OCI-LY7 (cell line): ENCODE measurements at regions not wholly inside any gene's neighbourhood (a gene's known extent, or its start where the extent isn't known, plus 50 kb on each side); places are given as distances from the start of the nearest gene placed in this dataset.

Experiments
- BruUV-seq: library from RNA; stranded (reverse); fragments of 400-500 nt; replicated peaks from 2 replicates; lab custom pipeline; 2021; lab: Mats Ljungman, UMichigan
- CTCF ChIA-PET: fragments of 300-600 bp; sonication (Branson Sonifier 250); formaldehyde crosslinking; loops from one replicate; lab custom pipeline; 2022; ENCODE audit warnings: antibody characterized with exemption; ENCODE audit not compliant: unreplicated experiment; lab: Charles Lee
- POLR2A ChIA-PET: fragments of 300-600 bp; sonication (Branson Sonifier 250); formaldehyde crosslinking; loops from one replicate; lab custom pipeline; 2022; ENCODE audit warnings: antibody characterized with exemption; lab: Charles Lee
- DNase-seq: peaks from one replicate; pipeline ENCODE4 v3.0.0-alpha.2; 2015; ENCODE audit warnings: low spot score
- H2AFZ ChIP-seq: fragments of 200-600 bp; sonication (generic), shearing (Covaris generic); 2 replicates; pipeline ENCODE4 v1.6.1; 2014; ENCODE audit warnings: mild to moderate bottlenecking, antibody characterized with exemption, low read length, moderate library complexity
- H3K27ac ChIP-seq: fragments of 200-600 bp; sonication (generic); 2 replicates; pipeline ENCODE4 v1.5.1; 2014; ENCODE audit warnings: mixed run types, low read depth, mild to moderate bottlenecking, moderate library complexity, low read length, inconsistent platforms; ENCODE audit not compliant: poor library complexity, severe bottlenecking
- H3K36me3 ChIP-seq: fragments of 200-600 bp; sonication (generic); 2 replicates; pipeline ENCODE4 v1.6.1; 2014; ENCODE audit warnings: mild to moderate bottlenecking, antibody characterized with exemption, low read length, moderate library complexity, mixed read lengths; ENCODE audit not compliant: insufficient read depth
- H3K4me1 ChIP-seq: fragments of 200-600 bp; sonication (generic); 2 replicates; pipeline ENCODE4 v1.5.1; 2014; ENCODE audit warnings: mild to moderate bottlenecking, low read length; ENCODE audit not compliant: insufficient read depth, poor library complexity, severe bottlenecking
- H3K4me2 ChIP-seq: fragments of 200-600 bp; sonication (generic); 2 replicates; pipeline ENCODE4 v1.6.1; 2014; ENCODE audit warnings: mild to moderate bottlenecking, low read length
- H3K4me3 ChIP-seq: fragments of 200-600 bp; sonication (generic); 2 replicates; pipeline ENCODE4 v1.5.1; 2014; ENCODE audit warnings: mild to moderate bottlenecking, low read depth, low read length; ENCODE audit not compliant: poor library complexity, severe bottlenecking
- H3K79me2 ChIP-seq: fragments of 200-600 bp; sonication (generic); 2 replicates; pipeline ENCODE4 v1.6.1; 2016; ENCODE audit warnings: low read depth, mild to moderate bottlenecking, low read length, moderate library complexity, mixed read lengths; ENCODE audit not compliant: insufficient read depth
- H3K9me2 ChIP-seq: fragments of 200-600 bp; sonication (generic); 2 replicates; pipeline ENCODE4 v1.6.1; 2016; ENCODE audit warnings: mild to moderate bottlenecking, low read length, mixed read lengths; ENCODE audit not compliant: insufficient read depth
- H3K9me3 ChIP-seq: fragments of 200-600 bp; sonication (generic); 2 replicates; pipeline ENCODE4 v1.6.1; 2014; ENCODE audit warnings: mild to moderate bottlenecking, mixed run types, low read length, mixed read lengths
- H4K20me1 ChIP-seq: fragments of 200-600 bp; sonication (generic); 2 replicates; pipeline ENCODE4 v1.6.1; 2014; ENCODE audit warnings: mild to moderate bottlenecking, antibody characterized with exemption, low read length, moderate library complexity, mixed read lengths; ENCODE audit not compliant: insufficient read depth
- EZH2phosphoT487 ChIP-seq: fragments of 200-600 bp; sonication (generic); IDR thresholded peaks from 2 replicates; pipeline ENCODE4 v1.6.1; 2018; ENCODE audit warnings: low read depth, borderline replicate concordance, mild to moderate bottlenecking, mixed run types, antibody characterized with exemption, low read length, moderate library complexity, mixed read lengths
- intact Hi-C: fragments of 100-400 bp; cut with micrococcal nuclease; formaldehyde crosslinking; loops from one replicate; pipeline ENCODE4 v1.10.0; 2022; ENCODE audit not compliant: unreplicated experiment
- TF ChIP-seq, protein P1 (sequence below): fragments of 200-600 bp; sonication (generic); conservative IDR thresholded peaks from 2 replicates; pipeline ENCODE4 v1.5.1; 2014; ENCODE audit warnings: mild to moderate bottlenecking, antibody characterized with exemption, low read length, moderate library complexity, mixed read lengths

DNA sequence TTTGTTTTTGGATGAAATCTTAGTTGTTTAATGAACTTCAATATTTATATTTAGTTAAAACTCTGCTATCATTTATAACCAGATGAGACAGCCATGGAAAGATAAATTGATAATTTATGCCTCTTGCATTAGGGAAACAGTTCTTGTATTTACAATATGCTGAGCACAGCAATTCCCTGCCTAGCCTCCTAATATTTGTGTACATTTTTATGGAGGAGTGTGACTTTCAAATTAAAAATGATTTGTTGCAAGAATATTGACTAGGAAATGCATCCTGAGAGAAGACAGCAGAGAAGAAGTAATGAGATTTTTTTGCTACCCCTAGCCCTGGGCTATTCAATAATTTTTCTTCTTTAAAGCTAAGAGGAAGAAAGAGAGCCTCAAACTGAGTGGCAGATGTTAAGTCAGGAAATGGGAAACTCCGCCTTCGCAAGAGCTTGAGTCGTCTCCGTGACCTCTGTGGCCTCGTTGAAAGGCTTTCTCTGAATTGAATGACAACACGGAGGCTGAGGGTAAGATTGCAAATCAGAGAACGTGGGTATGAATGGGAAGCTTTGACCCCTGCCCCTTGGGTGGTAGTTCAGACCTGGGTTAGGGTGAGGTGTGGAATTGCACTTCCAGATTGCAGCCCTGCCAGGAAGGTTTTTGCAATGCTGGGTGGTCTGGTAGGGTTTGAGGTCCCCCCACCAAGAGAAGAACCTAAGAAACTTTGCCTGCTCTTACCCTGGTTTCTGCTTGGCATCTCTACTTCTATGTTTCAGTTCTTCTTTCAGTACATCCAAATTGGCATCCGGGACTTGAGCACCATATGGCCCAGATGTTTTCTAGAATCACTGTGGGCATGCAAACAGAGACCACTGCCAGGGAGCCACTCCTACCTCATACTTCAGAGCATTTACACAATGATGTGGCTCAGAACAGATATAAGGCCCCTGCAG, 210.3 kb upstream of the RBMS1 start:
- Histone ChIP-seq H3K9me2 (no peaks in the 10 kb centered on the region), H3K4me2 (peak overlapping the region; percentile 67), H3K4me3 (peak overlapping the region; percentile 36), H2AFZ (peak overlapping the region; percentile 63; the same call in 1 of the 2 replicates), H4K20me1 (no peaks in the 10 kb centered on the region), H3K9me3 (no peaks in the 10 kb centered on the region; the same call in 1 of the 2 replicates), H3K4me1 (peaks cover 38% of the 10 kb centered on the region), H3K36me3 (no peaks in the 10 kb centered on the region), H3K79me2 (no peaks in the 10 kb centered on the region), H3K27ac (peak overlapping the region; percentile 78)
- no TSS peak for BruUV-seq
- ChIA-PET POLR2A (interaction anchor here (0.8 to 1.0 kb wide), 3 partner anchors 9 to 75 kb away, joined by 3 read pairs; no protein-coding TSS in a partner anchor), CTCF (no interaction called here)
- TF ChIP-seq, protein P1, sequence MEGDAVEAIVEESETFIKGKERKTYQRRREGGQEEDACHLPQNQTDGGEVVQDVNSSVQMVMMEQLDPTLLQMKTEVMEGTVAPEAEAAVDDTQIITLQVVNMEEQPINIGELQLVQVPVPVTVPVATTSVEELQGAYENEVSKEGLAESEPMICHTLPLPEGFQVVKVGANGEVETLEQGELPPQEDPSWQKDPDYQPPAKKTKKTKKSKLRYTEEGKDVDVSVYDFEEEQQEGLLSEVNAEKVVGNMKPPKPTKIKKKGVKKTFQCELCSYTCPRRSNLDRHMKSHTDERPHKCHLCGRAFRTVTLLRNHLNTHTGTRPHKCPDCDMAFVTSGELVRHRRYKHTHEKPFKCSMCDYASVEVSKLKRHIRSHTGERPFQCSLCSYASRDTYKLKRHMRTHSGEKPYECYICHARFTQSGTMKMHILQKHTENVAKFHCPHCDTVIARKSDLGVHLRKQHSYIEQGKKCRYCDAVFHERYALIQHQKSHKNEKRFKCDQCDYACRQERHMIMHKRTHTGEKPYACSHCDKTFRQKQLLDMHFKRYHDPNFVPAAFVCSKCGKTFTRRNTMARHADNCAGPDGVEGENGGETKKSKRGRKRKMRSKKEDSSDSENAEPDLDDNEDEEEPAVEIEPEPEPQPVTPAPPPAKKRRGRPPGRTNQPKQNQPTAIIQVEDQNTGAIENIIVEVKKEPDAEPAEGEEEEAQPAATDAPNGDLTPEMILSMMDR: no peak
- TF ChIP-seq EZH2phosphoT487: no peak
- intact Hi-C loops: loop anchor here (5.0 to 10.0 kb wide), 6 partner anchors 277 to 559 kb away; partner anchors contain the start of gene TANK
- DNase-seq: peak; percentile 82

DNA sequence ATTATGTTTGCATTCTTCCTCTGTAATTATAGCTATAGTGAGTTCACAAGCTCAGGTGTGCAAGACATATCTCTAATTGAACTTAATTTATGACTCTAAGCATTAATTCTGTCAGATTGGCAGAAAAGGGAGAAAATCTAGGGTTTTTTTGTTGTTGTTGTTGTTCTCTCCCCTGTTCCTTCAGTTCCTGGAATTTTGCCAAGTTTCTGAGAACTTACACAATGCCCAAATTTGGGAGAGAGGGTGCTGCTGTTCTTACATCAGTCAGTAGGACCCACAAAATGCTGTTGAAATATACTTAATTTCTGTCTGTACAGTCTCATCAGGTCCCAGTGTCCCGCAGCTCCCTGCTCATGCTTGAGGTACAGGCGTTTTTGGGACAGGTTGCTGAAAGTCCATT, 221.8 kb upstream of the RBMS1 start:
- Histone ChIP-seq H3K36me3 (no peaks in the 10 kb centered on the region), H3K27ac (no peak overlapping the region), H3K9me2 (no peaks in the 10 kb centered on the region), H2AFZ (no peak overlapping the region), H4K20me1 (no peaks in the 10 kb centered on the region), H3K79me2 (no peaks in the 10 kb centered on the region), H3K4me1 (no peaks in the 10 kb centered on the region), H3K4me3 (no peak overlapping the region), H3K9me3 (no peaks in the 10 kb centered on the region), H3K4me2 (no peak overlapping the region)
- no TSS peak for BruUV-seq
- CTCF ChIA-PET: no interaction called here
- intact Hi-C loops: no loop called here
- no peak for TF ChIP-seq EZH2phosphoT487
- TF ChIP-seq, protein P1: no peak
- POLR2A ChIA-PET: interaction anchor here (1.3 to 1.8 kb wide), 2 partner anchors 21 to 342 kb away, joined by 3 to 5 read pairs; no protein-coding TSS in a partner anchor
- DNase-seq: no peak

DNA sequence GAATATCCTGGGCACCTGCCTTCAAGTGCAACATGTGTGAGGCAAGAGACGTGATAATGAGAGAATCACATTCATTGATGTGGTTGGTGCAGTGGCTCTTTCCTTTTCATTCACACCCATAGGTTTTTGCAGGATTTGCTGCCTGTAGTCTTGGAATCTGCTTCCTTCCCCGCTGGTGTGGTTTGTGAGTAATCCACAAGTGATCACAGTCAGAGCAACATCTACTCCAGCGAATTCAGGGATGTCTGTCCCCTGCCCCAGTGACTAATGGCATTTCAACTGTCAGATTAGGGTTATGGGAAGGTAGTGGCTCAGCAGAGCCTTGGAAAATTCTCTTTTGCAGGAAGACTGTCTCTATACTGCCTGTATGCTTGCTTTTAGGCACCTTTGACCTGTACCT, 225.5 kb upstream of the RBMS1 start:
- Histone ChIP-seq H3K4me2 (no peak overlapping the region), H2AFZ (no peak overlapping the region), H4K20me1 (no peaks in the 10 kb centered on the region), H3K36me3 (no peaks in the 10 kb centered on the region), H3K27ac (no peak overlapping the region), H3K9me2 (no peaks in the 10 kb centered on the region), H3K4me3 (no peak overlapping the region), H3K79me2 (no peaks in the 10 kb centered on the region), H3K4me1 (no peaks in the 10 kb centered on the region), H3K9me3 (no peaks in the 10 kb centered on the region)
- no peak for DNase-seq
- TF ChIP-seq, protein P1: no peak
- intact Hi-C loops: no loop called here
- ChIA-PET CTCF (no interaction called here), POLR2A (no interaction called here)
- BruUV-seq: no TSS peak
